GM21360 (cell line): ENCODE measurements at regions not wholly inside any gene's neighbourhood (a gene's known extent, or its start where the extent isn't known, plus 50 kb on each side); places are given as distances from the start of the nearest gene placed in this dataset.

Experiments
- ATAC-seq: cut with Tn5 transposase; IDR thresholded peaks from one replicate; pipeline ENCODE4 v1.9.1; 2021; ENCODE audit warnings: mild to moderate bottlenecking, moderate library complexity; ENCODE audit not compliant: unreplicated experiment

DNA sequence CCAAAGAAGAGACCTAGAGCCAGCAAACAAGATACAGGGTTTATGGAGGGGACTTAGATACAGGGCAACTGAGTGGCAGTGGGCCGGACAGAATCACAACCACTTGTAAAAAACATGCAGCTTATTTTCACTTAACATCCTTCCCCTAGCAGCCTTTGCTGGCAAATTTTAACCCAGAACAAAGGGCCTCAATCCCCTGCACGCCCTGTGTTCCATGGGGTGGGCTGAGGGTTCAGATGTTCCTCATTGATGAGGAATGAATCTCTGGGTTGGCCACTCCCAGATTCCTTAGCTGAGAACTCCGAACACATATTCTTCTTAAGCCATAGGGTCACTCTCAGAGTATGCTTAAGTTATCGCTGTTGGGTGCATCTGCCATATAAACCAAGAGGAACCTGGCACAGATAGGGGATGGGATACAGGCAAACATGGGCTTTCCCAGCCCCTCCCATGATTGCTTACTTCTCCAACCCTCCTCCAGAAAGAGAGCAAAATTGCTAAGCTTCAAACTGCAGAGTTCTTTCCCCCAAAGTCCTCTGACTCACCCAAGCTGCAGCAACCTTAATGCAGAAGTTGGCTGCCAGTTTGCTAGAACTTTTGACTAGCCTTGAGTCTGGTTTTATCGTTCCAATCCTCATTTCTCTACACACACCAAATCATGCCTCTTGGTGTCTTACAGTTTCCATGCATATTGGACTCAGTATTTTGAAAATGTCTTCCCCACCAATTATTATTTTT lies 146.9 kb downstream of the CD47 start:
- ATAC-seq = no peak

DNA sequence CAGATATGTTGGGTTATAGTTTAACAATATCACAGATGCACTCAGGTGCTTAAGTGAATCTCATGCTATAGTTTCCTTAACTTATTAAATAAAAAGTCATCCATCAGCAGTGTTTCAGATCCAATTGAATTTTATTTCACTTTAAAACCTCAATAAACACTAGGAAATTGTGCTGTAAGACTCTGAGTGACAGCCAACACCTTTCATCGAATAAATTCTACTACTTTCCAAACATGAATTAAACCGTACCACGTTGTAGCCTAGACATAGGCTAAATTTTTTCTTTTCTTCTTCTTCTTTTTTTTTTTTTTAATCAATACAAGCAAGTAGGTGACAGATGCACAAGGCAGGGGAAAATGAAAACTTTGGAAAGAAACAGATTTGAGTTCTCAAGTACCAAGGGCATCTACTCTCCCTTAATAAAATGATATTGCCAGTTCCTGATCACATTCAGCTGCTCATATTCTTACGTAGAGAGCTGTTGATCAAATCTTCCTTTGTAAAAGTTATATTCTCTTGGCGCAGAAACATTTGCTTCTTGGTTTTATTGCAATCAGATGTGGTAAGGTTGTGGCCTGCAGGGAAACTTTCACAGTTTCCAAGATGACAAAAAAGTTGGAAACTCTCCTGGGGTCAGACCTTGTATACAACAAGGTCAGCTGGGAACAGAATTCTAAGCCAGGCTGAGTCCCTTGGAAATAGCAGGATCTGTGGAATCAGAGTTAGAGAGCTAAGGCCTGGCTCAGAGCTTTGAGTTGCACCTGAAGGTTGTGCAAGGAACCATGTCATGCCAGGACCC lies 147.7 kb downstream of the CD47 start:
- ATAC-seq = no peak

DNA sequence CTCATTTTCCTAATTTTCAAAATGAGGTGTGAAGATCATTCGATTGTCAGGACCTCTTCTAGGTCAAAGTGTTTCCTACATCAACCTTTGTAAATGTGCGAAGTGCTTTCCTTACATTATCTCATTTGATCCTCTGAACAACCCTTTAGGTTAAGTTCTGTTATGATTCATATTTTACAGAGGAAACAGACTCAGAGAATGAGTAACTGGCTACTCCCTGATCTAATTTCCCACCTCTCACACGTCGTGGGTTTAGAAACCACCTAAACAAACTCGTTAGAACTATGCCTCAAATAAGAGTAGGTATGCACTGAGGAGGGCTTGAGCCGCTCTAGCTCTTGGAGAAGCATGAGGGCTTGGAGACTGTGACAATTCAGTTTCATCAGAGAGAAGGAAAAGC lies 148.6 kb downstream of the CD47 start:
- ATAC-seq = no peak

DNA sequence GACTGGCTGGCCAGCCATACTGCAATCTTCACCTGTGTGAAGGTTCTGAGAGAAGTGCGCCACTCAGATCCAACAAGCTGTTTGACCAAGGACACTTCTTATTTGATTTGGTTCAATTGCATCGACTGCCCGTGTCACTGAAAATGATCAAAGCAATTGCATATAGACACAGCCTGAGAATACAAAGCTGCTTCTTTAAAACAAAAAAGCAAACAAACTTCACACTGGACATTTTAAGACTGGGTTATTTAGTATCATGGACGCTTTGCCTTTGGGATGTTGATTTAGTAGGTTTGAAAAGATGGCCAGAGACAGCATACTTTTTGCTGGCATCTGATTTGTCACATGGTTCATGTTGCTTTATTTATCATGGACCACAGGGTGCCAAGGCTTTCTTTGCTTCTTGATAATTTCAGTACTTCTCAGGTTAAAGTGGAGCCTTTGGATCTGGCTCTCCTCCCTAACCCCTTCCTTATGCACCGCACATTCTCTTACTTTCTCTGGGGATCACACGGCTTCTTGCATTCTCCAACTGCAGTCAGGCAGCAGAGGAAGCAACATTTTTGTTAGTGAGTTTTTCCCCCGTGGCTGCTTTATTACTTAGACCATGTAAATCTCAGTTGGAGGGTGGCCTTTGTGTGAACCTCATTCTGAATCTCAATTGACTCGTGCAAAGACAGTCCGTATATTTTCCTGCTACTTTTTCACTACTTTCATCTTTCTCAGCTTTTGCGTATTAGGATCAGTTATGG lies 151.0 kb downstream of the CD47 start:
- ATAC-seq = no peak

DNA sequence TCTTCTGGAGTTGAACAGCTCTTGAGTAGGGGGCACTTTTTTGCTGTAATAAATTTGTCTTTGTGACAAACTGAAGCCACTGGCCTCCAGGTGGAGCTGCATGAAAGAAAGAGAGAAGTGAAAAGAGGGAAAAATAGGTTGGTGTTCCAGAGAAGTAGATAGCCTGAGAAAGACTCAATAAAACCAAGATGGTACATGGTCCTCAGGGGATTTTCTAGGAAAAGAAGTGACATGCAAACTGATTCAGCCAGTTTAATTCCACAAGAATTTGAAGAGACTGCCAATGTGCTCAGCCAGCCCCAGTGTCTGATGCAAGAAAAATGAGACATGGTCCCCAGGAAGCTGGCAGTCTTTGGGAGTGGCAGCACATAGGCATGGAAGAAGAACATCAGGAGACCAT lies 152.7 kb downstream of the CD47 start:
- ATAC-seq = no peak

DNA sequence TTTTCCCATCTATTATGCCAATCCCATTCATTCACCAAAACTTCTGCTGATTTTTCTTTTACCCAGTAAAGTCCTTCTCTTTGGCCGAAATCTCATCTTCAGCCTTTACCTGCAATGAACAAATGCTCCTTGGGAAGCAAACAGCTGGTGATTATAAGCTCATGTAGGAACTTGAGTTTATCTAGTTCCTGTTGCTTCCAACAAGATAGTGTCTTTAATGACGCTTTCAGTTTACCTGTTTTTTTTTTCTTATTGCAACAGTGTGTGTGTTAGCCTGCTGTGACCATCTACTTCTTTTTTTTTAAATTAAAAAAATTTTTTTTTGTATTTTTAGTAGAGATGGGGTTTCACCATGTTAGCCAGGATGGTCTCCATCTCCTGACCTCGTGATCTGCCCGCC lies 156.0 kb downstream of the CD47 start:
- no peak for ATAC-seq

DNA sequence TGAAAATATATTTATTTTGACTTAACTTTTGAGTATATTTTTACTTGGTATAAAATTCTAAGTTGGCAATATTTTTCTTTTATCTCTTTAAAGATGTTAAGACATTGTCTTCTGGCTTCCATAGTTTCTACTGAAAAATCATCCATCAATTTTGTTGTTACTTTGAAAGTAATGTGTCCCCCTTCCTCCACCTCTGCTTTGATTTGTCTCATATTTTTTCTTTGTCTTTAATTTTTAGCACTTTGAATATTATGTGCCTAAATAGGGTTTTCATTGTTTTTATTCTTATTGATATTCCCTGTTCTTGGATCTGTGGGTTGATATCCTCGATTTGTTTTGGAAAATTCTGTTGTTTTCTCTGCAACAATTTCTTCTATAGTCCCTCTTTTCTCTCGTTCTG lies 157.4 kb downstream of the CD47 start:
- ATAC-seq = no peak

DNA sequence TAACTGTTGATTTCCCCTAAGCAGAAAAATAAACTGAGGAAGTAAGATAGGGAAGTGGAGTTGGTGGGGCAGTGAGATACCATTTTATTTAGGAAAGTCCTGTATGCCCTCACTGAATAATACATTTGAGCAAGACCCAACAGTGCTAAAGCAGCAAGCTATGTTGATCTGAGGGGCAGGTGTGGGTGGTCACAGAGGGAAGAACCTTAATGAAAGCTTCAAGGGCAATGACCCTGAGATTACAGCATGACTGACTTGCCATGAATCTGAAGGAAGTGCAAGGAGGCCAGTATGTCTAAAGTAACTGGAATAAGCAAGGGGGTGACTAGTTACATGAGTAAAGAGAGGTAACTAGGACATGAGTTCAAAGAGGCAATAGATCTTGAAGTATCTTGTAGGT lies 159.5 kb downstream of the CD47 start:
- no peak for ATAC-seq

DNA sequence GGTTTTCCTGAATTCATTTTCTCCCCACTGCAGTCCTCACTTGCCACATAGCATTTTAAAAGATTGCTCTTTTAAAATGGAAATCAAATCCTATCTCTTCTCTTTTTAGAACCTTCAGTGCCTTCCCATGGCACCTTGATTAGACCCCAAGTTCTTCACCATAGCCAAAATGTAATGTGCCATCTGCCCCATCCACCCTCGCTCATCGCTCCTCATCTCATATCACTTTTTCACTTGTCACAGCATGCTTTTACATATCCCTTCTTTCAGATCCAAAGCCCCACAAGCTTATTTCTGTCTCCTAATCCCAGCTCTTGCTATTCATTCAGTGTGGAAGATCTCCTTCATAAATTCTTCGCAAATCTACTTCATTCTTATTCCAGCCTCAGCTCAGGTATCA lies 161.7 kb downstream of the CD47 start:
- no peak for ATAC-seq

DNA sequence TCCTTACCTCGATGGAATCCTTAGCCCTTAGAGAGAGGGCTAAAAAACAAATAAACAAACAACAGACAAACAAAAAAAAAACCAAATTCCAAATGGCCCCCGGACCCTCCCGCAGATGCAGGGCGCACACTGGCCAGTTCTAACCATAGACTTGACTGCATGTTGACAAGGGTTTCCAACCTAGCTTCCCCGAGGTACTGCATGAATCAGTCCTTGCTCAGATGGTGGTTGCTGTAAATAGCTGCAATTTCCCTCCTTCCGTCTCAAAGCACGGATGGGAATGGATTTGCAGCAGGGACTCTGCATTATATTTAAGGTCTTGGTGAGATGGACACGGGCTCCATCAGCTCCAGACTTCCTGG lies 162.8 kb downstream of the CD47 start:
- peak; percentile 18 for ATAC-seq

DNA sequence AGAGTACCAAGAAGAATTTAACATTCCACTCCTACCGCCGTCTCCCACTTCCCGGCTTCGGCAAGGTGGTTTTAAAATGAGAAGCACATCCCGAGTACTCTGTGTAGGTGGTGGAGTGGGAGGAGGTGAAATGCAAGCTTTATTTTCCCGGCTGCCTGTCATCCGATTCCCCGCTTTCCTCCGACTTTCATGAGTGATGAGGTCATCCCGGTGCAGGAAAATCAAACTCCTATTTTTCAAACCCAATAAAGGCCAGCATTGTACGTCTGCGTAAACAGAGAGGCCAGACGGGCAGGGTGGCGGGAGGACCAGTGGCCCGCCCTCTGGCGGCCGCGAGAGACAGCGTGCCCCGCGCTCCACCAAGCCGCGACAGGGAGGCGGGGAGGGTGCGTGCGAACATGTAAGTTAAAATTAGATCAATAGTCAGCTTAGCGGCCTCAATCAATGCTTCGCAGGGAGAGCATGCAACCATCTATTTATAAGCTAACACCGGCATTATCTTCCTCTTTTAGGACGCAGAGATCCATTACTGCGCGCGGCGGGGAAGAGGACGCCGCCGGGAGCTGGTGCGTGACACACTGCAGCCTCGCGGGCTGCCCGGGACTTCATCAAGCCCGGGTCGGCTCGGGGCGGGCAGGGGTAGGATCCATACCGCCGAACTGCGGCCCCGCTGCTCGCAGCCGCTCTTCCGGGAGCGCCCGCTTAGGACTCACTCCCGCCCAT lies 163.3 kb downstream of the CD47 start:
- ATAC-seq = peak; percentile 95

DNA sequence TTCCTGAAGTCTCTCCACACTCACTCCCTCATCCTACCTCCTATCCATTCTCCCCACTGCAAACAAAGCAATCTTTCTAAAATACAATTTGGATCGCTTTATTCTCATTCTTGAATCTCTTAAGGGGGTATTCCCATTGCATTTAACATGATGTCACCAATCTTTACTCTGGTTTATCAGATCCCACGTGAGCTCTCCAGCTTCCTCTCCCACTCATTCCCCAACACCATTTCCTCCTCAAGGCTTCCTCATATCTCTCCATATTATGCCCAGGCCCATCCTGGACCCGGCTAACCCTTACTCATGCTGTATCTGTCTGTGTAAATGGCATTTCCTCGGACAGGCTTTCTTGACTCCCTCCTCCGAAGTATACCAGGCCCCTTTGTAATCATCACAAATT lies 165.0 kb downstream of the CD47 start:
- ATAC-seq = no peak

DNA sequence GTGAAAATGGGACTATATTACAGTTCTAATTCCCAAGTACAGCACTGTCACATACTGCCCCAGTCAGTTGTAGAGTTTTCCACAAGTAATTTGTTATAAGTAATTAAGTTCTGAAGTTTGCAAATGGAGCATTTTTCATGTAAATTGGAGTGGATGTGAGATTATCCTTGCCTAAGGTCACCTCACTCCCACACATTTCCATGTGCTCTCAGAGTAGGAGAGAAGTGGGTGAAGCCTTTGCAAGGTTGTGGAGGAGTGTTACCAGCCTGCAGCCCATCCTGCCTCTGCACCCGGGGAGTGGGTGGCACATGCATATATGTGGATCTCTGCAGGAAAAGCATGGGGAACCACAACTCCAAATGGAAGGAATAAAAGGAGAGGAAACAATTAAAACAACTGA lies 169.8 kb downstream of the CD47 start:
- no peak for ATAC-seq

DNA sequence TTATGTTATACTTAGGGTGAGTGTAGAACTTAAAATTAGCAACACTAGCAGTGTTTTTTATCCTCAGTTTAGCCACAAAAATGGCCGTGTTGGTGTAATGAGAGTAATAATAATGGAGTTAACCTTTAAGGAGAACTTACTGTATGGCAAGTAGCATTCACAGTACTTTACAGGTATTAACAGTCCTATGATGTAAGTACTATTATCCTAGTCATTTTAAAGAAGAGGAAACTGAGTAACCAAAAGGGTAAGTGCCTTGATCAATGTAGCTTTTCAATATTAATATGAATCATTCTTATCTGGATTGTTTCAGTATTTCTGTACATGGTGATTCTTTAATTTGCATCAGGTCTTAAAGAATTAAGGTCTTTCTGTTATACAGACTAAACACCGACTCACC lies 170.3 kb downstream of the CD47 start:
- ATAC-seq = no peak

DNA sequence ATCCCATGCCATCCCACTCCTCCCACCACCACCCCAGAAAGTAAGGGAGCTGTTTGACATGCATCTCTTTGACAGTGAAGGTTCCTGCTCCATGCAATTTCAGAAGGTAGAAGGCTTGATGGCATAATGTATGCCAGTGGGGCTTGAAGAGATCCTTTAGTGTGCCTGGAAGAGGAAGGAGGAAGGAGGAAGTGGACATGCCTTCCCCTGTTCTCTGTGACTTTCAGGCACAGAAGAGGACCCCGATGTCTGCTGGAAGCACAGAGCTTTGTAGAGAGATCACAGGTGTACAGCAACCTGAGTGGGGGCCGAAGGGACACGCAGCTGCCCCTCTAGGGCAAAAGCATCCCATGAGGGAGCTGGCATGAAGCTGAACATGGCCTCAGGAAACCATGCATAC lies 171.6 kb downstream of the CD47 start:
- ATAC-seq = no peak

DNA sequence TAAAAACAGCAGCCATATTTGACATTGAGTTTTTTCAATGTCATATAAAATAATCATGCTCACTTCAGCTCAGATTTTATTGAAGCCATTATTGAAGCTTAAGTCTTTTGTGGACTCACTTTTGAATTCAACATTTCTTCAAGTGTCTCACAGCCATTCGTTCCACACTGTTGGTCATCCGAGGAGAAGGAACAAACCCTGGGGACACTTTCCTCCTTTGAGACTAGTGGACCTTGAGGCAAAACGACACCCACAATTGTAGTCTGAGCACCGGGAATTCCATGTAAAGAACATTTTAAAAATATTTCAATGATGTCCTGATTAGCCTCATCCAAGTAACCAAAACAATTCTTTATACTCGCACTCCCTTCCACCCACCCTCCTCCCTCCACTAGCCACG lies 174.7 kb downstream of the CD47 start:
- ATAC-seq = no peak

DNA sequence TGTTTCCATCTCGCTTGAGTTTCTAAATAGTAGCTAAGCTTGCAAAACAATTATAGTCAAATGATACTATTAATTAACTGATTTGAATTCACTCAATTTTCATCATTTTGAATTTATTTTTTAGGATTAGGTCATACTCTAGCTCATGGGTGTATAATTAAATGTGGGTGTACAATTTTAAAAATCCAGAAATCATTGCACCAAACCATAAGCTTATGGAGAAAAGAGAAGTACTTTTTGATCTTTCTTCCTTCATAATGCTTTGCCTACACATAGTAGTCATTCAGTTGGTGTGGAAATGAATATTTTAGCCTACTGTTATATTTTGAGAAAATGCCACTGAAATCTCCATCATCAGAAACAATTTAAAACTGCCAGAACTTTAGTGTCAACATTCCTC lies 175.1 kb downstream of the CD47 start:
- no peak for ATAC-seq

DNA sequence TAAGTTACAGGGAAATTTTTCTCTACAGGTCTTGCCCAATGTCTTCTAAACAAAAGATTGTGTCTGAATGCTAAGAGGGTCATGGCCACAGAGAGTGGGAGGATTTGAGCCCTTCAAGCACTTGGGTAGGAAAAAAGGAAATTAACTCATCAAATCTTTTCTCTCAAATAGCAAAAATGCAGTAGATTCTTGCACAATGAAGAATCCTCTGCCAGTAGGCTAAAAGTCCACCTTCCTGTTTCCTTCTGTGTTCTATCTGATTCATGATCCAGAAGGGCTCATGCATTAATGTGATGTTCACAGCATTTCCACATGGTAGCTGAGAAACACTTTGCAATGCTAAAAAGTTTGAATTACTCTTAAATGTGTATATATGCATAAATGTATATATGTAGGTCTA lies 177.1 kb downstream of the CD47 start:
- ATAC-seq = no peak

DNA sequence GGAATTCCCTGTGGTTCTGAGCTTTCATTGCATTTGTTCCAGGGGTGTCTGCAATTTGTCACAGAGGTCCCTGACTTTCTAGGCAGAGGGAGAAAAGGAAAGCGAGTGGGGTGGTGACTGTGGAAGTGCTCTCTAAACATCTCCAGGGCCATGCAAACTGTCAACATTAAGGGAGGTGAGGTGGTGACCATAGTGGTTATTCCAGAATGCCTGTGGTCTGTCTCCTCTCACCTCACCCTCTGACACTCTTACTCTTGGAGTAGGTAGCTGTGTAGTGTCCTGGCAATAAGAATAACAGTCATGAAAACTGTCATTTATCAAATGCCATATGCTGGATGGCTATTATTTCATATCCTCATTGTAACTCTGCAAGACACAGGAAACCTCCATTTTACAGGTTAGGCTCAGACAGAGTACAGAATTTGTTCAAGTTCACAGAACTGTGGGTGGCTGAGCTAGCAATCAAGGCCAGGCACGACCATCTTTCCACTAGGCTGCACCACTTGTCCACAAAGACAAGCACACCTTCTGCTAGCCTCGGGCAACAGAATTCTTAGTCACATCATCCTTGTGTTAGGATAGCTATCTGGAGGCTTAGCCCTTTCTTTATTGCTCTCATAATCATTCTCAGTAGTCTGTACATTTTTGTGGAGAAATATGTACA lies 179.4 kb downstream of the CD47 start:
- no peak for ATAC-seq

DNA sequence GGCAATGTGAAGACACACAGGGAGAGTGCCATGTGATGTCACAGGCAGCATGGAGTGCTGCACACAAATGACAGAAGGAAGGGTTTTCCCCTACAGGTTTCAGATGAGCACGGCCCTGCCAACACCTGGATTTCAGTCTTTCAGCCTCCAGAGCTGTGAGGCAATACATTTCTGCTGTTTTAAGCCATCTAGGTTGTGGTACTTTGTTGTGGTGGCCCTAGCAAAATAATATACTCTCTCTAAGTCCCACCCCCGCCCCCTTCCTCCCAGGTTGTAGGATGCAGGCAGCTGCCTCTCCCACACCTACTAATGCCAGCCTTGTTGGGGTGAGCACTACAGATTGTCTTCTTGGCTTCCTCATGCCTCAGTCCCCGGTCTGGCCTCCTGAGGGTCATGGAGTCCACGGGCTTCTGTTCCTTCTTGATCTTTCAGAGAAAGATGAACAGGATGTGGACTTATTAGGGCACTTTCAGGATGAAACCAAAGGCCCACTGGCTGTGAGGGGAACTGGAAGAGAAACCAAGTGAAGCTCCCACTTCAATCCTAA lies 180.0 kb downstream of the CD47 start:
- ATAC-seq = peak; percentile 98
